Ectodermal cell (in vitro differentiated cells): ENCODE measurements at regions not wholly inside any gene's neighbourhood (a gene's known extent, or its start where the extent isn't known, plus 50 kb on each side); places are given as distances from the start of the nearest gene placed in this dataset.

ENCODE experiments used
- H3K27ac ChIP-seq: 2 replicates; pipeline ENCODE4 v1.7.0; 2013; ENCODE audit warnings: mild to moderate bottlenecking, low read depth, low read length; ENCODE audit not compliant: insufficient read depth, poor library complexity, severe bottlenecking
- H3K27me3 ChIP-seq: 2 replicates; pipeline ENCODE4 v1.7.0; 2013; ENCODE audit warnings: mild to moderate bottlenecking, low read length; ENCODE audit not compliant: insufficient read depth, control insufficient read depth, poor library complexity, severe bottlenecking
- H3K36me3 ChIP-seq: one replicate; pipeline ENCODE4 v1.7.0; 2013; ENCODE audit warnings: low read length; ENCODE audit not compliant: control insufficient read depth, insufficient read depth
- H3K4me1 ChIP-seq: one replicate; pipeline ENCODE4 v1.7.0; 2013; ENCODE audit warnings: low read length; ENCODE audit not compliant: control insufficient read depth, insufficient read depth
- H3K4me3 ChIP-seq: 2 replicates; pipeline ENCODE4 v1.7.0; 2013; ENCODE audit warnings: low read depth, low read length, control low read depth; ENCODE audit not compliant: insufficient read depth
- H3K9me3 ChIP-seq: 2 replicates; pipeline ENCODE4 v1.7.0; 2013; ENCODE audit warnings: mild to moderate bottlenecking, low read length, moderate library complexity; ENCODE audit not compliant: control insufficient read depth
- WGBS, 2 experiments: methylation state at CpG; one replicate each; pipeline ENCODE4 v1.1.7; 2013; ENCODE audit warnings: missing lambda C conversion rate in 2 of 2; 5-methylcytosine and 5-hydroxymethylcytosine counted together

- no CpG with 5 or more reads among the region's 1 CpG for WGBS, 2 experiments
- Histone ChIP-seq H3K36me3 (no peaks in the 10 kb centered on the region), H3K4me1 (no peaks in the 10 kb centered on the region), H3K27ac (no peak overlapping the region), H3K4me3 (no peak overlapping the region), H3K9me3 (no peaks in the 10 kb centered on the region), H3K27me3 (no peaks in the 10 kb centered on the region)
Observed at GRCh38 chr6:67567842-67568241, 1067.2 kb upstream of the ADGRB3 start.

GRCh38 chr6:67563671-67564070 lies 1071.4 kb upstream of the ADGRB3 start:
- Histone ChIP-seq H3K27me3 (no peaks in the 10 kb centered on the region), H3K4me3 (no peak overlapping the region), H3K9me3 (no peaks in the 10 kb centered on the region), H3K4me1 (no peaks in the 10 kb centered on the region), H3K36me3 (no peaks in the 10 kb centered on the region), H3K27ac (no peak overlapping the region)
- WGBS, 2 experiments, result 92 to 97% methylated on average over 4 to 5 of the region's 5 CpGs

GRCh38 chr6:67560068-67560467 lies 1075.0 kb upstream of the ADGRB3 start:
- Histone ChIP-seq H3K27me3 (no peaks in the 10 kb centered on the region), H3K9me3 (no peaks in the 10 kb centered on the region), H3K4me1 (no peaks in the 10 kb centered on the region), H3K36me3 (no peaks in the 10 kb centered on the region), H3K4me3 (no peak overlapping the region), H3K27ac (no peak overlapping the region)
- 89 to 100% methylated on average over 2 of the region's 2 CpGs for WGBS, 2 experiments

- Histone ChIP-seq H3K36me3 (no peaks in the 10 kb centered on the region), H3K4me1 (no peaks in the 10 kb centered on the region), H3K27me3 (no peaks in the 10 kb centered on the region), H3K9me3 (no peaks in the 10 kb centered on the region), H3K27ac (no peak overlapping the region), H3K4me3 (no peak overlapping the region)
- 93 to 100% methylated on average over 1 of the region's 1 CpG for WGBS, 2 experiments
Observed at GRCh38 chr6:67558985-67559384, 1076.1 kb upstream of the ADGRB3 start.

GRCh38 chr6:67544851-67545452 lies 1090.1 kb upstream of the ADGRB3 start:
- Histone ChIP-seq H3K27ac (no peak overlapping the region), H3K36me3 (no peaks in the 10 kb centered on the region), H3K27me3 (no peaks in the 10 kb centered on the region), H3K4me1 (no peaks in the 10 kb centered on the region), H3K4me3 (no peak overlapping the region), H3K9me3 (peaks cover 7% of the 10 kb centered on the region)
- 90 to 100% methylated on average over 1 of the region's 1 CpG for WGBS, 2 experiments

GRCh38 chr6:67541586-67541985 lies 1093.5 kb upstream of the ADGRB3 start:
- Histone ChIP-seq H3K4me3 (no peak overlapping the region), H3K36me3 (no peaks in the 10 kb centered on the region), H3K9me3 (peaks cover 7% of the 10 kb centered on the region), H3K27me3 (no peaks in the 10 kb centered on the region), H3K4me1 (no peaks in the 10 kb centered on the region), H3K27ac (no peak overlapping the region)

- Histone ChIP-seq H3K4me1 (no peaks in the 10 kb centered on the region), H3K27ac (no peak overlapping the region), H3K9me3 (no peaks in the 10 kb centered on the region), H3K27me3 (no peaks in the 10 kb centered on the region), H3K36me3 (no peaks in the 10 kb centered on the region), H3K4me3 (no peak overlapping the region)
- 83 to 96% methylated on average over 1 of the region's 1 CpG for WGBS, 2 experiments
Observed at GRCh38 chr6:67538032-67538431, 1097.0 kb upstream of the ADGRB3 start.

- H3K36me3 ChIP-seq, result no peaks in the 10 kb centered on the region
- no peaks in the 10 kb centered on the region for H3K4me1 ChIP-seq
- no peaks in the 10 kb centered on the region for H3K9me3 ChIP-seq
- no peaks in the 10 kb centered on the region for H3K27me3 ChIP-seq
- WGBS, 2 experiments, result 92 to 94% methylated on average over 3 of the region's 3 CpGs
- H3K4me3 ChIP-seq, result no peak overlapping the region
- H3K27ac ChIP-seq, result no peak overlapping the region
Observed at GRCh38 chr6:67535946-67536345, 1099.1 kb upstream of the ADGRB3 start.

GRCh38 chr6:67506352-67506751 lies 1128.7 kb upstream of the ADGRB3 start:
- WGBS, 2 experiments, result 89 to 94% methylated on average over 2 of the region's 2 CpGs

GRCh38 chr6:67501755-67502154 lies 1133.3 kb upstream of the ADGRB3 start:
- H3K4me1 ChIP-seq, result no peaks in the 10 kb centered on the region
- WGBS, 2 experiments, result 90 to 92% methylated on average over 5 of the region's 5 CpGs
- no peak overlapping the region for H3K27ac ChIP-seq
- H3K27me3 ChIP-seq, result no peaks in the 10 kb centered on the region
- no peak overlapping the region for H3K4me3 ChIP-seq
- no peaks in the 10 kb centered on the region for H3K36me3 ChIP-seq
- no peaks in the 10 kb centered on the region for H3K9me3 ChIP-seq

More at GRCh38 chr6:67506352-67506751, 1128.7 kb upstream of the ADGRB3 start:
- H3K4me1 ChIP-seq, result no peaks in the 10 kb centered on the region
- H3K4me3 ChIP-seq, result no peak overlapping the region
- H3K36me3 ChIP-seq, result no peaks in the 10 kb centered on the region
- H3K27me3 ChIP-seq, result no peaks in the 10 kb centered on the region
- H3K9me3 ChIP-seq, result no peaks in the 10 kb centered on the region
- no peak overlapping the region for H3K27ac ChIP-seq

GRCh38 chr6:67497749-67498148 lies 1137.3 kb upstream of the ADGRB3 start:
- no peaks in the 10 kb centered on the region for H3K36me3 ChIP-seq
- H3K27ac ChIP-seq, result no peak overlapping the region
- H3K4me1 ChIP-seq, result no peaks in the 10 kb centered on the region
- H3K27me3 ChIP-seq, result no peaks in the 10 kb centered on the region
- WGBS, 2 experiments, result 83 to 100% methylated on average over 1 of the region's 1 CpG
- no peak overlapping the region for H3K4me3 ChIP-seq
- no peaks in the 10 kb centered on the region for H3K9me3 ChIP-seq
